ENCODE measurements at regions not wholly inside any gene's neighbourhood (a gene's known extent, or its start where the extent isn't known, plus 50 kb on each side); places are given as distances from the start of the nearest gene placed in this dataset.

GRCh38 chr11:134516529-134516928 is 104.5 kb upstream of the B3GAT1 start:
- DNase-seq (ENCODE audit: low read depth in 2 of 2) = no peak

GRCh38 chr11:134515081-134515960 is 103.3 kb upstream of the B3GAT1 start:
- no peak for DNase-seq (ENCODE audit: low read depth in 2 of 2)

GRCh38 chr11:134514354-134514951 is 102.4 kb upstream of the B3GAT1 start:
- DNase-seq (ENCODE audit: low read depth in 2 of 2) = no peak

- DNase-seq (ENCODE audit: low read depth in 2 of 2) = no peak
Measured at GRCh38 chr11:134513585-134514120, 101.6 kb upstream of the B3GAT1 start.

- DNase-seq (ENCODE audit: low read depth in 2 of 2) = no peak
Measured at GRCh38 chr11:134512571-134513538, 100.8 kb upstream of the B3GAT1 start.

- DNase-seq (ENCODE audit: low read depth in 2 of 2) = no peak
Measured at GRCh38 chr11:134512061-134512460, 100.0 kb upstream of the B3GAT1 start.

- no peak for DNase-seq (ENCODE audit: low read depth in 2 of 2)
Measured at GRCh38 chr11:134511255-134511654, 99.2 kb upstream of the B3GAT1 start.

- DNase-seq (ENCODE audit: low read depth in 2 of 2) = no peak
Measured at GRCh38 chr11:134510233-134511040, 98.4 kb upstream of the B3GAT1 start.

- no peak for DNase-seq (ENCODE audit: low read depth in 2 of 2)
Measured at GRCh38 chr11:134509381-134510232, 97.6 kb upstream of the B3GAT1 start.

- DNase-seq (ENCODE audit: low read depth in 2 of 2) = no peak
Measured at GRCh38 chr11:134508219-134508990, 96.4 kb upstream of the B3GAT1 start.

GRCh38 chr11:134506046-134506445 is 94.0 kb upstream of the B3GAT1 start:
- no peak for DNase-seq (ENCODE audit: low read depth in 2 of 2)

GRCh38 chr11:134505125-134505524 is 93.1 kb upstream of the B3GAT1 start:
- DNase-seq (ENCODE audit: low read depth in 2 of 2) = no peak

- no peak for DNase-seq (ENCODE audit: low read depth in 2 of 2)
Measured at GRCh38 chr11:134504146-134504905, 92.3 kb upstream of the B3GAT1 start.

- no peak for DNase-seq (ENCODE audit: low read depth in 2 of 2)
Measured at GRCh38 chr11:134503596-134503995, 91.6 kb upstream of the B3GAT1 start.

GRCh38 chr11:134503100-134503499 is 91.1 kb upstream of the B3GAT1 start:
- no peak for DNase-seq (ENCODE audit: low read depth in 2 of 2)

- no peak for DNase-seq (ENCODE audit: low read depth in 2 of 2)
Measured at GRCh38 chr11:134502153-134502550, 90.1 kb upstream of the B3GAT1 start.

- no peak for DNase-seq (ENCODE audit: low read depth in 2 of 2)
Measured at GRCh38 chr11:134501406-134502152, 89.5 kb upstream of the B3GAT1 start.

- no peak for DNase-seq (ENCODE audit: low read depth in 2 of 2)
Measured at GRCh38 chr11:134500621-134501020, 88.6 kb upstream of the B3GAT1 start.
